Gastroesophageal sphincter (tissue), 4 donors: ENCODE measurements at regions not wholly inside any gene's neighbourhood (a gene's known extent, or its start where the extent isn't known, plus 50 kb on each side); places are given as distances from the start of the nearest gene placed in this dataset.

Experiments used
- ATAC-seq: fragments of 150-250 bp; one replicate; pipeline ENCODE4 v1.9.1; 2016; ENCODE audit warnings: mild to moderate bottlenecking, moderate library complexity
- H3K27ac ChIP-seq, 4 donors: fragments of 200-600 bp; sonication (generic) in 3 of 4; 1 replicate in 3 of 4; 2 replicates in 1 of 4; pipeline ENCODE4 v1.5.1; 2016 to 2019
- H3K27me3 ChIP-seq: fragments of 200-600 bp; sonication (generic); one replicate; pipeline ENCODE4 v1.5.1; 2019
- H3K36me3 ChIP-seq, 2 donors: fragments of 200-600 bp; sonication (generic); one replicate each; pipeline ENCODE4 v1.5.1; 2019; ENCODE audit warnings: control low read depth in 1 of 2
- H3K4me1 ChIP-seq, 3 donors: fragments of 200-600 bp; sonication (generic); 1 replicate in 2 of 3; 2 replicates in 1 of 3; pipeline ENCODE4 v1.5.1; 2016 to 2019; ENCODE audit warnings: control low read depth in 2 of 3
- H3K4me3 ChIP-seq, 2 donors: fragments of 200-600 bp; sonication (generic); one replicate each; pipeline ENCODE4 v1.5.1; 2019; ENCODE audit warnings: mild to moderate bottlenecking in 1 of 2, moderate library complexity in 1 of 2
- H3K9me3 ChIP-seq, 3 donors: fragments of 200-600 bp; sonication (generic); one replicate each; pipeline ENCODE4 v1.5.1; 2017 to 2019; ENCODE audit warnings: control low read depth in 2 of 3
- CTCF ChIP-seq, 4 experiments: fragments of 200-600 bp in 2 of 4; fragments of 450-650 bp in 2 of 4; sonication (generic) in 1 of 4; IDR thresholded peaks; one replicate each; pipeline ENCODE4 v1.5.1; 2017 to 2019; ENCODE audit warnings: antibody characterized with exemption in 4 of 4, mild to moderate bottlenecking in 2 of 4, moderate library complexity in 2 of 4
- EP300 ChIP-seq: sonication (generic); formaldehyde crosslinking; IDR thresholded peaks from one replicate; pipeline ENCODE4 v1.6.1; 2017; ENCODE audit warnings: antibody characterized with exemption, mild to moderate bottlenecking
- POLR2A ChIP-seq, 2 donors: fragments of 450-650 bp; IDR thresholded peaks; one replicate each; pipeline ENCODE4 v1.6.1; 2017; ENCODE audit warnings: antibody characterized with exemption in 2 of 2, mild to moderate bottlenecking in 2 of 2, moderate library complexity in 1 of 2
- POLR2AphosphoS5 ChIP-seq: sonication (generic); formaldehyde crosslinking; IDR thresholded peaks from one replicate; pipeline ENCODE4 v1.6.1; 2017; ENCODE audit warnings: antibody characterized with exemption
- WGBS, 2 donors: methylation state at CpG; one replicate each; pipeline ENCODE4 v1.1.5; 2018; ENCODE audit warnings: low coverage in 1 of 2; 5-methylcytosine and 5-hydroxymethylcytosine counted together

- no peak for ATAC-seq
- Histone ChIP-seq H3K4me3 (no peak overlapping the region), H3K36me3 (peaks cover 0 to 22% of the 10 kb centered on the region in 2 donors), H3K9me3 (no peaks in the 10 kb centered on the region), H3K4me1 (peaks cover 0 to 56% (median 8%) of the 10 kb centered on the region in 3 donors), H3K27me3 (no peaks in the 10 kb centered on the region), H3K27ac (no peak overlapping the region)
- WGBS, 2 donors, result 84 to 91% methylated on average over 9 to 10 of the region's 11 CpGs
- TF ChIP-seq POLR2A (IDR thresholded peaks at IDR 0.05) (no peak), POLR2AphosphoS5 (no peak), CTCF (IDR thresholded peaks at IDR 0.05) (no peak), EP300 (no peak)
Observed at GRCh38 chr7:130932667-130933432, 198.8 kb upstream of the KLF14 start.

GRCh38 chr7:130933919-130934318, 199.9 kb upstream of the KLF14 start:
- peaks cover 0 to 63% (median 8%) of the 10 kb centered on the region in 3 donors for H3K4me1 ChIP-seq
- no peaks in the 10 kb centered on the region for H3K9me3 ChIP-seq
- no peak for TF ChIP-seq CTCF (IDR thresholded peaks at IDR 0.05)
- no peak for TF ChIP-seq POLR2AphosphoS5
- TF ChIP-seq EP300, result no peak
- TF ChIP-seq POLR2A (IDR thresholded peaks at IDR 0.05), result no peak
- H3K27me3 ChIP-seq, result no peaks in the 10 kb centered on the region
- 94 to 100% methylated on average over 4 of the region's 4 CpGs for WGBS, 2 donors
- peaks cover 0 to 22% of the 10 kb centered on the region in 2 donors for H3K36me3 ChIP-seq
- H3K27ac ChIP-seq, result no peak overlapping the region
- no peak overlapping the region for H3K4me3 ChIP-seq
- no peak for ATAC-seq

GRCh38 chr7:130935564-130936157, 201.7 kb upstream of the KLF14 start:
- no peak overlapping the region for H3K27ac ChIP-seq
- H3K27me3 ChIP-seq, result no peaks in the 10 kb centered on the region
- no peak for ATAC-seq
- WGBS, 2 donors, result 87 to 94% methylated on average over 3 to 7 of the region's 11 CpGs
- no peak overlapping the region for H3K4me3 ChIP-seq
- no peak for TF ChIP-seq POLR2A (IDR thresholded peaks at IDR 0.05)
- no peak for TF ChIP-seq EP300
- no peak for TF ChIP-seq POLR2AphosphoS5
- TF ChIP-seq CTCF (IDR thresholded peaks at IDR 0.05), result no peak
- no peaks in the 10 kb centered on the region for H3K9me3 ChIP-seq
- peaks cover 0 to 22% of the 10 kb centered on the region in 2 donors for H3K36me3 ChIP-seq
- H3K4me1 ChIP-seq, result peaks cover 3 to 64% (median 10%) of the 10 kb centered on the region in 3 donors

GRCh38 chr7:130936202-130936931, 202.4 kb upstream of the KLF14 start:
- Histone ChIP-seq H3K9me3 (no peaks in the 10 kb centered on the region), H3K27me3 (no peaks in the 10 kb centered on the region), H3K4me3 (no peak overlapping the region), H3K4me1 (peaks cover 3 to 64% (median 5%) of the 10 kb centered on the region in 3 donors), H3K27ac (no peak overlapping the region), H3K36me3 (peaks cover 0 to 22% of the 10 kb centered on the region in 2 donors)
- TF ChIP-seq POLR2A (IDR thresholded peaks at IDR 0.05) (no peak), POLR2AphosphoS5 (no peak), CTCF (IDR thresholded peaks at IDR 0.05) (no peak), EP300 (no peak)
- no peak for ATAC-seq
- 79 to 91% methylated on average over 6 to 7 of the region's 7 CpGs for WGBS, 2 donors
